ENCODE measurements at regions not wholly inside any gene's neighbourhood (a gene's known extent, or its start where the extent isn't known, plus 50 kb on each side); places are given as distances from the start of the nearest gene placed in this dataset.

- Histone ChIP-seq H3K27me3 (no peaks in the 10 kb centered on the region), H4K20me1 (no peaks in the 10 kb centered on the region), H3K9me3 (replicated peaks in 1 of 11) (peaks cover 0 to 25% (median 12%) of the 10 kb centered on the region in 11 experiments; a peak in 16 of 22 replicates), H3K9ac (no peak overlapping the region), H3K4me1 (peaks cover 0 to 44% (median 36%) of the 10 kb centered on the region in 10 experiments; a peak in 17 of 20 replicates), H3K27ac (no peak overlapping the region), H3K4me3 (no peak overlapping the region), H3K36me3 (no peaks in the 10 kb centered on the region), H3K4me2 (no peak overlapping the region)
- TF ChIP-seq Cebpa-rat (IDR thresholded peaks at IDR 0.05), result no peak
Measured at GRCh38 chr2:239514754-239515530, 114.1 kb upstream of the HDAC4 start.

- H3K36me3 ChIP-seq, result no peaks in the 10 kb centered on the region
Measured at GRCh38 chr2:239512054-239512453, 111.2 kb upstream of the HDAC4 start.

GRCh38 chr2:239509373-239510143, 108.7 kb upstream of the HDAC4 start:
- Histone ChIP-seq H4K20me1 (no peaks in the 10 kb centered on the region), H3K4me3 (no peak overlapping the region), H3K27ac (no peak overlapping the region), H3K27me3 (no peaks in the 10 kb centered on the region), H3K9me3 (replicated peaks in 1 of 11) (peaks cover 0 to 25% (median 12%) of the 10 kb centered on the region in 11 experiments; a peak in 16 of 22 replicates), H3K36me3 (no peaks in the 10 kb centered on the region), H3K4me2 (peak overlapping the region in 5 of 11 experiments; percentile 4 to 38 (median 6); a peak in 4 of 22 replicates), H3K9ac (no peak overlapping the region), H3K4me1 (peaks cover 31 to 61% (median 51%) of the 10 kb centered on the region in 10 experiments)
- TF ChIP-seq Cebpa-rat (IDR thresholded peaks at IDR 0.05), result no peak

More at GRCh38 chr2:239512054-239512453, 111.2 kb upstream of the HDAC4 start:
- H4K20me1 ChIP-seq, result no peaks in the 10 kb centered on the region
- H3K9me3 ChIP-seq (replicated peaks in 1 of 11), result peaks cover 0 to 25% (median 12%) of the 10 kb centered on the region in 11 experiments; a peak in 16 of 22 replicates
- H3K4me1 ChIP-seq, result peaks cover 8 to 44% (median 32%) of the 10 kb centered on the region in 10 experiments
- H3K9ac ChIP-seq, result no peak overlapping the region
- H3K27ac ChIP-seq, result no peak overlapping the region
- H3K27me3 ChIP-seq, result no peaks in the 10 kb centered on the region
- no peak overlapping the region for H3K4me3 ChIP-seq
- no peak for TF ChIP-seq Cebpa-rat (IDR thresholded peaks at IDR 0.05)
- no peak overlapping the region for H3K4me2 ChIP-seq

GRCh38 chr2:239508261-239508660, 107.4 kb upstream of the HDAC4 start:
- Histone ChIP-seq H3K27me3 (no peaks in the 10 kb centered on the region), H3K4me2 (peak overlapping the region in 10 of 11 experiments; percentile 15 to 84 (median 60); a peak in 14 of 22 replicates), H3K27ac (no peak overlapping the region), H3K9me3 (replicated peaks in 1 of 11) (peaks cover 0 to 18% (median 12%) of the 10 kb centered on the region in 11 experiments; a peak in 16 of 22 replicates), H4K20me1 (no peaks in the 10 kb centered on the region), H3K36me3 (no peaks in the 10 kb centered on the region), H3K4me1 (peaks cover 31 to 73% (median 54%) of the 10 kb centered on the region in 10 experiments), H3K9ac (no peak overlapping the region), H3K4me3 (no peak overlapping the region)
- no peak for TF ChIP-seq Cebpa-rat (IDR thresholded peaks at IDR 0.05)

- H3K9me3 ChIP-seq (replicated peaks in 1 of 11), result peaks cover 0 to 12% (median 11%) of the 10 kb centered on the region in 11 experiments; a peak in 16 of 22 replicates
- peaks cover 31 to 78% (median 59%) of the 10 kb centered on the region in 10 experiments for H3K4me1 ChIP-seq
- no peaks in the 10 kb centered on the region for H3K36me3 ChIP-seq
- H3K9ac ChIP-seq, result no peak overlapping the region
- no peak for TF ChIP-seq Cebpa-rat (IDR thresholded peaks at IDR 0.05)
- H3K4me3 ChIP-seq, result no peak overlapping the region
- H3K4me2 ChIP-seq, result peak overlapping the region in 10 of 11 experiments; percentile 15 to 84 (median 60); a peak in 16 of 22 replicates
- no peaks in the 10 kb centered on the region for H3K27me3 ChIP-seq
- H4K20me1 ChIP-seq, result no peaks in the 10 kb centered on the region
- no peak overlapping the region for H3K27ac ChIP-seq
Measured at GRCh38 chr2:239507576-239508258, 106.9 kb upstream of the HDAC4 start.

GRCh38 chr2:239506961-239507360, 106.1 kb upstream of the HDAC4 start:
- Histone ChIP-seq H3K9ac (no peak overlapping the region; a peak in 3 of 22 replicates), H3K4me3 (no peak overlapping the region), H3K36me3 (no peaks in the 10 kb centered on the region), H3K27ac (peak overlapping the region in 4 of 11 experiments; percentile 8 to 38 (median 20); a peak in 3 of 22 replicates), H3K4me1 (peaks cover 38 to 86% (median 66%) of the 10 kb centered on the region in 10 experiments), H4K20me1 (no peaks in the 10 kb centered on the region), H3K27me3 (no peaks in the 10 kb centered on the region), H3K9me3 (replicated peaks in 1 of 11) (peaks cover 0 to 5% (median 4%) of the 10 kb centered on the region in 11 experiments; a peak in 15 of 22 replicates), H3K4me2 (peak overlapping the region; percentile 58 to 84 (median 76))
- TF ChIP-seq Cebpa-rat (IDR thresholded peaks at IDR 0.05), result no peak

GRCh38 chr2:239506101-239506857, 105.5 kb upstream of the HDAC4 start:
- H3K4me2 ChIP-seq, result peak overlapping the region; percentile 58 to 84 (median 76)
- no peak overlapping the region for H3K9ac ChIP-seq
- no peaks in the 10 kb centered on the region for H4K20me1 ChIP-seq
- no peaks in the 10 kb centered on the region for H3K9me3 ChIP-seq (replicated peaks in 1 of 11)
- H3K36me3 ChIP-seq, result no peaks in the 10 kb centered on the region
- TF ChIP-seq Cebpa-rat (IDR thresholded peaks at IDR 0.05), result no peak
- H3K27me3 ChIP-seq, result no peaks in the 10 kb centered on the region
- H3K4me3 ChIP-seq, result no peak overlapping the region
- peak overlapping the region in 2 of 11 experiments; percentile 10 to 31; a peak in 2 of 22 replicates for H3K27ac ChIP-seq
- H3K4me1 ChIP-seq, result peaks cover 45 to 93% (median 73%) of the 10 kb centered on the region in 10 experiments

GRCh38 chr2:239504643-239505235, 103.9 kb upstream of the HDAC4 start:
- no peaks in the 10 kb centered on the region for H3K27me3 ChIP-seq
- H3K27ac ChIP-seq, result no peak overlapping the region
- H3K36me3 ChIP-seq, result no peaks in the 10 kb centered on the region

More at GRCh38 chr2:239504643-239505235, 103.9 kb upstream of the HDAC4 start:
- Histone ChIP-seq H3K9ac (peak overlapping the region in 1 of 11 experiments; percentile 37; a peak in 2 of 22 replicates), H3K4me2 (peak overlapping the region; percentile 52 to 84 (median 70); a peak in 20 of 22 replicates), H3K4me1 (peaks cover 60 to 93% (median 79%) of the 10 kb centered on the region in 10 experiments), H3K9me3 (replicated peaks in 1 of 11) (no peaks in the 10 kb centered on the region), H3K4me3 (no peak overlapping the region), H4K20me1 (no peaks in the 10 kb centered on the region)
- no peak for TF ChIP-seq Cebpa-rat (IDR thresholded peaks at IDR 0.05)
